BLaER1 (cell line): ENCODE measurements at regions not wholly inside any gene's neighbourhood (a gene's known extent, or its start where the extent isn't known, plus 50 kb on each side); places are given as distances from the start of the nearest gene placed in this dataset.

Source experiments
- H3K27ac ChIP-seq: shearing (Covaris generic); formaldehyde crosslinking; 2 replicates; pipeline ENCODE4 v1.8.1; 2022
- H3K27me3 ChIP-seq: shearing (Covaris generic); formaldehyde crosslinking; 2 replicates; pipeline ENCODE4 v1.8.1; 2022
- H3K36me3 ChIP-seq: shearing (Covaris generic); formaldehyde crosslinking; 2 replicates; pipeline ENCODE4 v1.8.1; 2022
- H3K4me1 ChIP-seq: shearing (Covaris generic); formaldehyde crosslinking; 2 replicates; pipeline ENCODE4 v1.8.1; 2022
- H3K4me2 ChIP-seq: shearing (Covaris generic); formaldehyde crosslinking; 2 replicates; pipeline ENCODE4 v1.8.1; 2022
- H3K4me3 ChIP-seq: shearing (Covaris generic); formaldehyde crosslinking; 2 replicates; pipeline ENCODE4 v1.8.1; 2022
- H3K9ac ChIP-seq: shearing (Covaris generic); formaldehyde crosslinking; 2 replicates; pipeline ENCODE4 v1.8.1; 2022
- H3K9me3 ChIP-seq: shearing (Covaris generic); formaldehyde crosslinking; 2 replicates; pipeline ENCODE4 v1.8.1; 2022
- H4K20me1 ChIP-seq: shearing (Covaris generic); formaldehyde crosslinking; 2 replicates; pipeline ENCODE4 v1.8.1; 2022
- Cebpa-rat ChIP-seq: shearing (Covaris generic); IDR thresholded peaks from 2 replicates; pipeline ENCODE4 v1.8.1; 2022

DNA sequence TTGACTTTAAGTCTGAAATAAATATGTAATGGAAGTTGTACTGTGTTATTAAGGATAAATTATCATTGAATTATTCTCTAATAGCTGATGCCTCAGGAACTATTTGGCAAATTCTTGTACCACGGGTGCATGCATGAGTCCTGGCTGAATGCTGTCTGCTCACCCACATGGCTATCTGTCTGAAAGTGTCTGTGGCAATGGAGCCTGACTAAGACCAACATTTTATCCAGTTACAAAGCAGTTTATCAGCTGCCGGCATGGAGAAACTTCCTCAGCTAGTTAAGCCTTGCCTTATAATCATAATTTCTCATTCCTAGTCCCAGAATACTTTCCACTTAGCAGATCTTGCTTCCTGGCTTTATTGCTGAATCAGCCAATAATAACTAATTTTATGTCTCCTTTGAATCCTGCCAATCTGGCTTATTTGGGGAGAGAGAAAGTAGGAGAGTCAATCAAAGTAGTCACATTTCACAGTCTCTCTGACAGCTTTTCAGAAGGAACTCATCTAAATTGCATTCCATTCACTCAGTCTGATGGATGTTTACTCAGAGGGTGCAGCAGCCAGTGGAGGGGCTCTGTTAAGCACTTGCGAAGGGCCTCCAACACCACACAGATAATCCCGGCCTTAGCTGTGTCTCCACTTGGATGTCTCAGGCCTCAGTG, 280.6 kb upstream of the CLEC14A start:
- no peaks in the 10 kb centered on the region for H3K27me3 ChIP-seq
- H4K20me1 ChIP-seq, result no peaks in the 10 kb centered on the region
- no peak overlapping the region for H3K9ac ChIP-seq
- no peak overlapping the region for H3K27ac ChIP-seq
- no peak for TF ChIP-seq Cebpa-rat
- no peaks in the 10 kb centered on the region for H3K36me3 ChIP-seq
- no peak overlapping the region for H3K4me2 ChIP-seq
- peaks cover under 1% of the 10 kb centered on the region; the same call in 1 of the 2 replicates for H3K9me3 ChIP-seq
- no peak overlapping the region for H3K4me3 ChIP-seq
- no peaks in the 10 kb centered on the region for H3K4me1 ChIP-seq

DNA sequence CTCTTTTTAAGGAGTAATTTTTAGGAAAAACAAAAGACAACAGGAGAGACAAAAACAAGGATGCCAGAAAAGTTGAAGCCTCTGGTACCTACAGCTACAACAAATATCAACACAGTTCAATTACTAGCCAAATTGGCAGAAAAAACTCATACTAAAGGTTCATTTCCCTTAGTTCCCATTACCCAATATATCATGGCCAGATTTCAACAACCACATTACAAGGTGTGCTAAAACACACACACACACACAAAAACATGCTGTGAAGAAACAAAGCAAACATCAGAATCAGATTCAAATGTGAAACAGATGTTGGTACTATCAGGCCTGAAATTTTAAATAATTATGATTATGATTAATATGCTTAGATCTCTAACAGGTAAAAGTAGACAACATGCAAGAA, 272.7 kb upstream of the CLEC14A start:
- Histone ChIP-seq H3K4me1 (no peaks in the 10 kb centered on the region), H3K36me3 (no peaks in the 10 kb centered on the region), H3K4me3 (no peak overlapping the region), H3K4me2 (no peak overlapping the region), H3K27ac (no peak overlapping the region), H3K27me3 (no peaks in the 10 kb centered on the region), H4K20me1 (no peaks in the 10 kb centered on the region), H3K9ac (no peak overlapping the region), H3K9me3 (no peaks in the 10 kb centered on the region)
- no peak for TF ChIP-seq Cebpa-rat

DNA sequence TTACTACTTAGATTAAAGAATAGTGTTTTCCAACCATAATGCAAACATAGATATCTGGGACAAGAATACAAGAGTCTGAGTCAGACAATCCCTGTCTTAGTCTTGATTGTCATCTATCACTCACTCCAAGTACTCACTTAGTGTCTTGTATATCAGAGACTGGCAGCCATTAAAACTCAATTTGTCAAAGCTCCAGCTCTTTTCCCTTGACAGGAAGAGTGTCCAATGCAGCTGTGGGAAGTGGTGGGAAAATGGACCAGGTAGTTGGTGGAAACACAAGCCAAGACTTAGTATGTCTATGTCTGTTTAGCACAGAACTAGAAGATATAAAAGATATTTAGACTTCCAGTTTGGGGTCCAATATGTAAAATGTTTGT, 271.6 kb upstream of the CLEC14A start:
- no peaks in the 10 kb centered on the region for H4K20me1 ChIP-seq
- H3K4me3 ChIP-seq, result no peak overlapping the region
- H3K4me2 ChIP-seq, result no peak overlapping the region
- no peak for TF ChIP-seq Cebpa-rat
- peaks cover 3% of the 10 kb centered on the region for H3K4me1 ChIP-seq
- H3K9me3 ChIP-seq, result no peaks in the 10 kb centered on the region
- H3K27me3 ChIP-seq, result no peaks in the 10 kb centered on the region
- H3K27ac ChIP-seq, result no peak overlapping the region
- no peaks in the 10 kb centered on the region for H3K36me3 ChIP-seq
- H3K9ac ChIP-seq, result no peak overlapping the region

DNA sequence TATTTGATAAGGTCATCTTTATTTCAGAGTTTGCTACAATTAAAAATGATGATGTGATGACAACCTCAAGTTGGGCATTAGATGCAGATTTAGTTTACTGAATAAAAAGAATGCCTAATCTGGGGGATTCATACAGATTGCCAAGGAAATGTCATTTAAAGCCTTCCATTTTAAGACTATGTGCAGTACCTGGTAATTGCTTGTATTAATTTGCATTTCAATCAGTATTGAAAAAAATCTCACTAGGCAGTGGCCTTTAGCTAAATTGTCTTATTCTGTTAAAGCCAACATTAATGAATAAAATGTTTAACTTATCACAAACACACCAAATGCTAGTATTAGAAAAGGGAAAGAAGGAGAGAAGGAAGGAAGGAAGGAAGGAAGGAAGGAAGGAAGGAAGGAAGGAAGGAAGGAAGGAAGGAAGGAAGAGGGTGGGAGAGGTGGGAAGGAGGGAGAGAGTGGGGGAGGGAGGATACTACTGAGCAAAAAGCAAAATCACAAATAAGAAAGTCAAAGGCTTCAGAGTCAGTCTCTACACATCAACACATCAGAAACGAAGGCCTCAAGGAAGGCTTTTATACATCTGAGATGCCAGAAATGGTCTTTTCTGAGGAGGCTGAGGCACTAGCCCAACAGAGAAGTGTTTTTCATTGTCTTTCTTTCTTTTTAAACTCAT, 271.1 kb upstream of the CLEC14A start:
- no peaks in the 10 kb centered on the region for H3K36me3 ChIP-seq
- no peak overlapping the region for H3K27ac ChIP-seq
- no peaks in the 10 kb centered on the region for H3K27me3 ChIP-seq
- no peaks in the 10 kb centered on the region for H3K9me3 ChIP-seq
- H3K9ac ChIP-seq, result no peak overlapping the region
- H3K4me2 ChIP-seq, result no peak overlapping the region
- H3K4me3 ChIP-seq, result no peak overlapping the region
- peaks cover 9% of the 10 kb centered on the region for H3K4me1 ChIP-seq
- H4K20me1 ChIP-seq, result no peaks in the 10 kb centered on the region
- TF ChIP-seq Cebpa-rat, result no peak

DNA sequence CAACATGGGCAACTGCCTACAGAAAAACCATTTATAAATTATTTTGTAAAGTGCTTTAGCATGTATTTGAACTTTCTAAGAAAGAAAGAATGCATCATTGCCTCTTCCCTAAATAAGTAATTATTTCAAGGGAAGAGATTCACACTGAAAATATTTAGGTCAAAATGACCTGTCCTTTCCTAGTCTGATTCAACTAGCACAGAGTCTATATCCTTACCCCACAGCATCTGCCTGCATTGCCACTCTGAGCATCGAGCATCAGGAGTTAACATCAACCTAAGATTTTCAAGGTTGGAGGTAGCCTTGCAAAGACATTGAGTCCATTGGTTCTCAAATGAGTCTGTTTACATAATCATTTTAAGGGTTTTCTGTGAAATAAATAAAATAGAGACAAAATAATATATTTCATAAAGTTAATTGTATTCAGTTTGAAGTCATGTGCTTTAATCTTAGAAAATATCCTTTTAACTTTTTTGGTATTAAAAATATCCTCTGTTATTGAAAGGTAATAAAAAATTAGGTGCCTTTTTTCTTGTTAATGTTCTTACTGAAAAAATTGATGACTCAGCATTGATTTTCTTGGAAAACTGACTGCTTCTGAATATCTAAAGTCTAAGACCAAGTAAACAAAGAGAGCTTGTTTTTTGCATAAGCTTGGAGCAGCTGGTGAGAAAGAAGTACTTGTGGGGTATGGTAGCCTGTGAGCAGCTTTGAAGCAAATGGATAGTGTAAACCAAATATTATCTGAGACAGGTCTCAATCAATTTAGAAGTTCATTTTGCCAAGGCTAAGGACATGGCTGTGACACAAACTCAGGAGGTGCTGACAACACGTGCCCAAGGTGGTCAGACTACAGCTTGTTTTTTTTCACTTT, 269.0 kb upstream of the CLEC14A start:
- Histone ChIP-seq H3K4me2 (no peak overlapping the region), H3K27me3 (no peaks in the 10 kb centered on the region), H3K9me3 (no peaks in the 10 kb centered on the region), H3K36me3 (no peaks in the 10 kb centered on the region), H3K4me3 (no peak overlapping the region), H3K4me1 (peaks cover 9% of the 10 kb centered on the region), H3K27ac (no peak overlapping the region), H3K9ac (no peak overlapping the region), H4K20me1 (no peaks in the 10 kb centered on the region)
- TF ChIP-seq Cebpa-rat, result no peak

DNA sequence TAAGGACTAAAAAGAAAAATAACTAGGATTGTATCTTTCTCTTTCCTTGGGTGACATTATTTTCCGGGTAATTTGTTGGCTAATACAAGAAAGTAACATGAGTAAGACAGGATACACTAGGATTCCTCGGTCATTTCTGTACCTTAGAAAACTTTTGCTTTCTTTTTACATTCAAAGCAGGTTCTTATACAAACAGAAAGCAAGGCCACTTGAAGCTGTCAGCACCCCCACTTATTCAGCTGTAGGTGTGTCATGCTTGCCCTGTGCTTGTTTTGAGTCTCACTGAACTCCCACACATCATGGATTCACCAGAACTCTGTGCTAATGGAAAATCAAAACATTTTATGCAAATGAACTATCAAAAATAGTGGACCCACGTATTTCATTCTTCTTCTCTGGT, 266.8 kb upstream of the CLEC14A start:
- Histone ChIP-seq H3K9ac (no peak overlapping the region), H3K27me3 (no peaks in the 10 kb centered on the region), H3K9me3 (no peaks in the 10 kb centered on the region), H3K4me2 (no peak overlapping the region), H3K36me3 (no peaks in the 10 kb centered on the region), H4K20me1 (no peaks in the 10 kb centered on the region), H3K27ac (no peak overlapping the region), H3K4me3 (no peak overlapping the region), H3K4me1 (peaks cover 9% of the 10 kb centered on the region)
- TF ChIP-seq Cebpa-rat, result no peak

DNA sequence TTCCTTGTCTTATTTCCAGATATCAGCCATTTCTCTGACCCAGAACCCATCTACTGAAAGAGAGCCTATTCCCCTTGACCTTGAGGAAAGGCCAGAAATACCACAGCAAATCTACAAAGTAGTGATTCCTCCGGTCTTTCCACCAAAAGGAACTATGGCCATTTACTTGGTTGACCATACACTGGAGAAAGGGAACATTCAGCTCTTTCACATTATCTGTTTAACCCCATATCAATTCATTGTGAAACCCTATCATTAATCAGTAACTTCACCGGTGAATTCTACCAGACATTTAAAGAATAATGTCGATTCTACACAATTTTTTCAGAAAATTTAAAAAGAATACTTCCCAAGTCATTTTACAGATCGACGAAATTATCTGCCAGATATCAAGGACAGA, 265.7 kb upstream of the CLEC14A start:
- H3K27me3 ChIP-seq, result no peaks in the 10 kb centered on the region

DNA sequence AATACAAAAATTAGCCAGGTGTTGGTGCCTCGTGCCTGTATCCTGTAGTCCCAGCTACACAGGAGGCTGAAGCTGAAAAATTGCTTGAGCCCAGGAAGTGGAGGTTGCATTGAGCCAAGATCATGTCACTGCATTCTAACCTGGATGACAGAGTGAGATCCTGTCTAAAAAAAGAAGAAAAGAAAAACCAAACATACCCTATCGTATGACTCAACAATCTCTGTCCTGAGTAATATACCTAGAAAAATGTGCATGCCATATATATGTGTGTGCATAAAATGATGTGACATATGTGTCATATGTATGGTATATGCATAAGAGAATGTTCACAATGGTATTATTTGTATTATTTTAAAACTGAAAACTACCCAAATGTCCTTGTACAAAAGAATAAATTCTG, 261.5 kb upstream of the CLEC14A start:
- peaks cover 5% of the 10 kb centered on the region for H3K4me1 ChIP-seq
- TF ChIP-seq Cebpa-rat, result no peak
- no peaks in the 10 kb centered on the region for H4K20me1 ChIP-seq
- no peaks in the 10 kb centered on the region for H3K27me3 ChIP-seq
- H3K36me3 ChIP-seq, result no peaks in the 10 kb centered on the region
- H3K4me2 ChIP-seq, result no peak overlapping the region
- H3K9ac ChIP-seq, result no peak overlapping the region
- H3K9me3 ChIP-seq, result no peaks in the 10 kb centered on the region
- H3K4me3 ChIP-seq, result no peak overlapping the region
- H3K27ac ChIP-seq, result no peak overlapping the region

More for the DNA sequence above, 265.7 kb upstream of the CLEC14A start:
- Histone ChIP-seq H3K4me1 (peaks cover 9% of the 10 kb centered on the region), H3K9me3 (no peaks in the 10 kb centered on the region), H3K36me3 (no peaks in the 10 kb centered on the region), H3K4me2 (no peak overlapping the region), H3K27ac (no peak overlapping the region), H3K4me3 (no peak overlapping the region), H3K9ac (no peak overlapping the region), H4K20me1 (no peaks in the 10 kb centered on the region)
- no peak for TF ChIP-seq Cebpa-rat

DNA sequence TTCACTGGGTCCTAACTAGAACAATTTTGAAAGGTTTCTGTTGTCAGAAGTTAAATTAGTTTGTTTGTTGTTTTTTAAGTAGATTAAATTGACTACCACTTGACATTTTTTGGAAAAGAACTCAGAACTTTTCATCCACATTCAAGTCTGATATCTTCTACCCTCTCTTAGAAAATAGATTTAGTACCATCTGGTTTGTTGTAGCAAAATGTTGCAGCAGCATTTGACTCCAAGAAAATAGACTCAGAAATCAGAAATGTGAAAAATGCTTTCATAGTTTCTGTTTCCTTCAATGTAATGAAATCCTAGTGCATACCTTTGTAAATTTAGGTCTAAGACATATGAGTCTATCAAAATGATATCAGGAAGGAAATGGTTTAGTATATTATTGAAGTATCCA, 256.3 kb upstream of the CLEC14A start:
- Histone ChIP-seq H3K9ac (no peak overlapping the region), H3K36me3 (no peaks in the 10 kb centered on the region), H3K4me3 (no peak overlapping the region), H3K27ac (no peak overlapping the region), H4K20me1 (no peaks in the 10 kb centered on the region), H3K4me2 (no peak overlapping the region), H3K27me3 (no peaks in the 10 kb centered on the region), H3K4me1 (no peaks in the 10 kb centered on the region), H3K9me3 (no peaks in the 10 kb centered on the region)
- no peak for TF ChIP-seq Cebpa-rat

DNA sequence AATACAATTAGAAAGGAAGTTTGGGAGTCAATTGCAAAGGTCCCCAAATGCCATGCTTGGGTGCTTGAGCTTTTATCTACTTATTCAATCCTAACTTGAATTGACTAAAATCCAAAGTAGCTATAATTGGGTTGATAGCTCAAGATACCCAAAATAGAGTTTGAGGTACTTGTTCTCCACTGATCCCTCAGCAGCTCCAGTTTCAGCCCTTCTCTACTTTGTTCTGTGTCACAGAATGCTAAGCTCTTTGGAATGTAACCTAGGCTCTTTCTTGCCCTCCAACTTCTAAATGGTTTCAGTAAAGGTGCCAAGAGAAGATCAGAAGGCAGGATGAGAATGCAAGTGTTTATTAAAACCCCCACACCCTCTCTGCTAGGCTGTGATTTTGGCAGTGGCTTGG, 251.4 kb upstream of the CLEC14A start:
- Histone ChIP-seq H3K9me3 (no peaks in the 10 kb centered on the region), H3K27me3 (no peaks in the 10 kb centered on the region), H3K36me3 (no peaks in the 10 kb centered on the region), H3K27ac (no peak overlapping the region), H4K20me1 (no peaks in the 10 kb centered on the region), H3K4me1 (no peaks in the 10 kb centered on the region), H3K4me3 (no peak overlapping the region), H3K4me2 (no peak overlapping the region), H3K9ac (no peak overlapping the region)
- TF ChIP-seq Cebpa-rat, result no peak
